HG03442 (cell line): ENCODE measurements at regions not wholly inside any gene's neighbourhood (a gene's known extent, or its start where the extent isn't known, plus 50 kb on each side); places are given as distances from the start of the nearest gene placed in this dataset.

Source experiments
- ATAC-seq: cut with Tn5 transposase; IDR thresholded peaks from one replicate; pipeline ENCODE4 v1.9.1; 2021; ENCODE audit warnings: mild to moderate bottlenecking, moderate library complexity; ENCODE audit not compliant: unreplicated experiment

- ATAC-seq, result no peak
These were observed 142.2 kb upstream of the PWP1 start for GRCh38 chr12:107543416-107543815.

DNA sequence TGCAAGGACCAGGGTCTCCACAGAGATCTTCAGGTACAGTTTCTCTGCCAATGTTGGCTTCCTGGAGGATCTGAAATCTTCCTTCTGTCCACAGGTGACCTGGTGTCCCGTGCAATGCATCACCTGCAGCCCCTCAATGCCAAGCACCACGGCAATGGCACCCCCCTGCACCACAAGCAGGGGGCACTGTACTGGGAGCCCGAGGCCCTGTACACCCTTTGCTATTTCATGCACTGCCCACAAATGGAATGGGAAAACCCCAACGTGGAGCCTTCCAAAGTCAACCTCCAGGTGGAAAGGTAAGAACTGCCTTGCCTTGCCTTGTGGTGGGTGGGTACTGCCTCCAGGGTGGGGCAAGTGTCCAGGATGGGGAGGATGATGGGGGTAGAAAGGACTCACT is 141.8 kb upstream of the PWP1 start:
- ATAC-seq, result no peak

- ATAC-seq, result no peak
These were observed 140.7 kb upstream of the PWP1 start for GRCh38 chr12:107544937-107545336.

DNA sequence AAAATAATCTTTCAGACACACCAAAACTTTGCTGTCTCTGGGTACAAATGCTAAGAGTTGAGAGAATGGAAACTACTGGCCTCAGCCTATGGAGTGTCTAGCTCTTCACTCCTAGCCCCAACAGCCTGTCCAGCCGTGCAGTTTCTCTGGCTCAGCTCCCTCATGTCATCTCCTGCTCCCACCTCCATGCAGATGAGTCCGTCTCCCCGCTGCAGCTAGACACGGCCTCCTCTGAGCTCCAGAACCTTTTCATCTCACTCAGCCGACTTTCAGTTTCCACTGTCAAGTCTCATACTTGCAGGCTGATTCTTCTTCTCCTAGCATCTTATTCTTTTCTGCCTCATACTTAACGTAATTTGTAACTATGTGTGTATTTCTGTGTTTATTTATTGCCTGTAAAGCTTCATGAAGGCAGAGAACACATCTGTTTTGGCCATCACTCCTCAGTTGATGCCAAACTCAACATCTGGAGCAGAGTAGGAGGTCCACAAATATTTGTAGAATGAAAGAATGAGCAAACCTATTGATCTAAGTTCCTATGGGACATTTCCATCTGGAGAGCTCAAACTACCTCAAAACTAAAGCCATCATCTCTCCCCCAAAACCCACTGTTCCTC is 139.8 kb upstream of the PWP1 start:
- no peak for ATAC-seq

DNA sequence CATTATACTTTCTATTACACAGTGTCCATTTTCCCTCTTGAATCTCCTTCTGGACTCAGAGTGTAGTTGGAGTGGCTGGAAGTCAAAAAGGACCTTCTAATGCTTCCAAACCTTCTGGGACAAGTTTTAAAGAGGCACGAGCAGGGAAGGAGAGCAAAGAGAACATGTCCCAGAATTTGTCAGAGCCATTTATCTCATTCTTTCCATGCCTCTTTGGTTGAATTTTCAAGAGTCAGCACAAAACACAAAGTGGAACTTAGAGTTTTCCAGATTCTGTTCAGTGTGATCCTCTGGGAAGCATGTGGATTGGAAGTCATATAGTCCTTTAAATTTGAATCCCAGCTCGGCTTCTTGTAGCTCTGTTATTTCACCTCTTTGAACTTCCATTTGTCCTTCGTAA is 138.2 kb upstream of the PWP1 start:
- no peak for ATAC-seq

GRCh38 chr12:107549651-107550480 is 135.7 kb upstream of the PWP1 start:
- no peak for ATAC-seq

- ATAC-seq, result no peak
These were observed 134.2 kb upstream of the PWP1 start for GRCh38 chr12:107551434-107551833.

GRCh38 chr12:107552263-107552662 is 133.3 kb upstream of the PWP1 start:
- ATAC-seq, result no peak

- ATAC-seq, result no peak
These were observed 132.3 kb upstream of the PWP1 start for GRCh38 chr12:107553211-107553765.

DNA sequence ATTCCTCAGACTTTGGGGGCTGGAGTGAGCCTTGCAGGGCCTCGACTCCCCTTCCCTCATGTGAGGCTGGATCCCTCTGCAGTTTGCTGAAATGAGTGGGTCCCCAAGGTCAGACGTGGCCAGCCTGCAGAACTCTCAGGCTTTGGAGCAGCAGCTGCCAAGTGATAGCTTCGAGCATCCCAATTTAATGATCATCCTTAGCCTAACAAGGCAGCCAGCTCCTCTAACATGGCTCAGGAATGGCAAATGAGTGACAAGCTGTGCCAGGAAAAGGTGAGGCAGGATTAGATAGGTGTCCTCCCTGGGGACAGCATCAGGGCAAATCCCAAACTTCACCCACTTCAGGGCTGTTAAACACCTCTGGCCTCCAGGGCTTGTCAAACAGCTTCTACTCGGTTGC is 130.7 kb upstream of the PWP1 start:
- no peak for ATAC-seq

- ATAC-seq, result no peak
These were observed 128.6 kb upstream of the PWP1 start for GRCh38 chr12:107557026-107557425.

DNA sequence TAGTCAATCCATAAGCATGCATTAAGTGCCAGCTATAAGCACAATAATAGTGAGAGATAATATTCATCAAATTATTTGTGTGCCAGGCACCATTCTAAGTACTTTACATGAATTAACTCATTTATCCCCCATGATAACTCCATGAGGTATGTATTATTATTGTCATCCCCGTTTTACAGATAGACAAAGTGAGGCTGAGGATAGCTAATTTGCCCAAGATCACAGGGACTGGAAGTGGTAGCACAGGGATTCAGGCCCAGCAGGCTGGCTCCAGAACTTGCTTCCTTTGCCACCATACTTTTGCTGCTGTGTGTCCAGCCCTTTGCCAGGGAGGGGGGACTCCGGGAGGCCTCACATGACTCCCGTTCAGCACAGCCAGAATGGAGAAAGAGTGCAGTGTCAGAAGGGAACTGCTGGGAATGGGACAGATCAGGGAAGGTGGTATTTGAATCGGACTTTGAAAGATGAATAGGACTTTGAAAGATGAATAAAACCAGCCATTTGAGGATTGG is 128.0 kb upstream of the PWP1 start:
- ATAC-seq, result no peak

GRCh38 chr12:107558141-107558815 is 127.3 kb upstream of the PWP1 start:
- no peak for ATAC-seq

DNA sequence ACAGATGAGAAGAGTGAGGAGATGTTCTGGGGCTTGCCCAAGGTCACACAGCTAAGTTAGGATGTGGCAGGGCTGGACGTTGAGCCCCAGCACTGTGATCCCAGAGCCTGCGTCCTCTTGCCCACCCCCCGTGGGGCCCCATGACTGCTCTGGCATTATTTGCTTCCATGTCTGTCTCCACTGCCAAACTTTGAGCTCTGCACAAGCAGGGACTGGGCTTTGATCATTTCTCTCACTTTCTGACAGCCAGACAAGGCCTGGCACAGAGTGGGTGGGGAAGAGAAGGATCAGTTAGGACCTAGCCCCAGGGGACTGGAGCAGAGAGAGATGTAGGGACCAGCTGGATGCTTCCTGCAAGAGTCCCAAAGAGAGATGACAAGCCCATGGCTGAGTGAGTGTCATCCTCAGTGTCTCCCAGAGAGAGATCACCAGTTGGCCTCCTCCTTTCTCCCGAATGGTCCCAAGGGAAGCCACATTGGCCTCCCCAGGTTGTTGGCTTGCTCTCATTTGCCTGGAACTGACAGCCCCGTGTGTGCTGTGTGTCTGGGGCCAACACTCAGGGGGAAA is 126.7 kb upstream of the PWP1 start:
- ATAC-seq, result no peak

DNA sequence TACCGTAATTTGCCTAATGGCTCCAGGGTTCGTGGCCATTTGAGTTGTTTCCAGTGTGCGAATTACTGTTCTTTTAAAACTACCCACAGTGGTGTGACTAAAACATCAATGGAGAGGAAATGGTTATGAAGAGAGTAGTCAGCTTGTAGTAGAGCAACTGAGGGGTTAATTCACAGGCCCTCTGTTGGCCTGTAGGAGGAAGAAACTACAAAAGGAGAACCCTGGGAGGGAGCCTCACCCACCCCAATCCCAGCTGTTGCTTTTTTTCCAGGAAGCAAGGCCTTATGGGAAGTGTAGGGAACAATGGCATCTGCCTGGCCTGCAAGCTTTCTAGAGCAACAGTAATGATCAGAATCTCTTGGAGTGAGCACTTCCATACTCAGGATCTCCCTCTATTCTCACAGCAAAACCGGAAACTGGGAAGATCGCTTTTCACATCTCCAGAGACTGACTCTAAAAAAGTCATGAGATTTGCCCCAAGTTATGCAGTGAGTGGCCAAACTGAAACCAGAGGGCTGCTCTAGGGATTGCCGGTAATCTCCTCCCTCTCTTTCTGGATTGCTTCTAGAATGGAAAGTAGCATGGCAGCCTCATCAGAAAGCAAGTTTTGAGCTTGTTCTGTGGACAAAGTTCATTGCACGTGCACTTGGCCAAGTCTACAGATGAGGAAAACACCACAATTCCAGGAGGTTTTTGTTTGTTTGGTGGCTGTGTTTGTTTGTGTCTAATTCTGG is 125.3 kb upstream of the PWP1 start:
- ATAC-seq, result no peak

- no peak for ATAC-seq
These were observed 124.7 kb upstream of the PWP1 start for GRCh38 chr12:107560899-107561285.

DNA sequence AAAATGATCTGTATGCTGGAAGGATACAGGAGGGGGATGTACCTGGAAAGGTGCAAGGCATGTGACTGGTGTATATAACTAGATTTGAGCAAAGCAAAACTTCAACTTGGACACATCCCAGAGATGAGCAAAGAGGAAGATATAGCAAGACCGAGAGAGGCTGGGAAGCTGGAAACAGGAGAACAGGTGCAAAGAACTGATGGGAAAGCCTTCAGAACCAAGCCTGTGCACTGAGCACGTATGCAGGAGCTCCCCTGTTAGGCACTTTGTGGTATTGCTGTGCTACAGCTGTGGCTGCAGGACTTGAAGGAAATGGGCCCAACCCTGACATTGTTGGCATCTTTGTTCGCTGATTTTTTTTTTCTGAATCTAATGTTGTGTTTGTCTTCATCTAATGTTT is 120.7 kb upstream of the PWP1 start:
- no peak for ATAC-seq

DNA sequence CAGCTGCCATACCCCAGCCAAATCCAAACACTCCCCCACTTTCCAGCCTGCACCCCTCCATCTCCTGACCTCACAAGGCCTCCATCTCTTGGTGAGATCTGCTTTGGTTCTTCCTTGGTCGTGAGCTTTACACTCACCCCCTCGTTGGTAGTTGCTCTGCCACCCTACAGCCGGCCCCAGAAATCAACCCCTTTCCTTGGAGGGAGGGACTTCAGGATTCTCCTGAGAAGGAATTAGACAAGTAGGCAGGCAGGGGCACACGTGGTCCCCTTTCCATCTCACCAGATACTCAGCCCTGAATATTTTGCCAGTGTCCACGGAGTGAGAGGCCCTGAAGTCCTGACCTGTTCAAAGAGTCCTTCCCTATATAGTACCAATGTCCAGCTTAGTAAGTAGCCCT is 120.0 kb upstream of the PWP1 start:
- ATAC-seq, result no peak

DNA sequence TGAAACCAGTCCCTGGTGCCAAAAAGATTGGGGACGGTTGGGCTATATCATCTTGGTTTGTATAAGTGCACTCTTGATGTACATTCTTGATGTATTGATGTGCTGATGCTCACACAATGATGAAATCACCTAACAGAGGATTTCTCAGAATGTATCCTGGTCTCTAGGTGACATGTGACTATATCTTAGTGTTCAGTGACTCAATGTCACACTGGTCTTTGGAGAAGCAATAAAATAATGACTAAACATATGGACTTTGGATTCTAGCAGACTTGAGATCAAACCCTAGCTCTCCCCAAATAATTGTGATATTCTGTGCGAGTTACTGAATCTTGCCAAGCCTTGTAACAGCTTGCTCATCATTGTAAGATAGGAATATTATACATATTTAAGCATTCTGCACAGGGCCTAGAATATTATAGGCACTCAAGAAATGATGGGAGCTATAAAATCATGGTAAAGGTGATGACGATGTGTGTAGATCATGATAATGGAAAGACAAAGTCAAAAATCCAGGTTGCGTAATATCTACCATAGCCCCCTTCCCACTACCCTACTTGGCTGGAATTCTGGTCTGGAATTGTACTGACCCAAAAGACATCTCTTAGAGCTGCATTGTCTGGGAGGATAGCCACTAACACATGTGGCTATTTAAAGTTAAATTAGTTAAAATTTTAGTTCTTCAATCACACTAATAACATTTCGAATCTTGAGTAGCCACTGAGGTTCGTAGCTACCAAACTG is 117.6 kb upstream of the PWP1 start:
- ATAC-seq, result no peak

- no peak for ATAC-seq
These were observed 116.9 kb upstream of the PWP1 start for GRCh38 chr12:107568718-107569117.
